GM18505 (cell line): ENCODE measurements at regions not wholly inside any gene's neighbourhood (a gene's known extent, or its start where the extent isn't known, plus 50 kb on each side); places are given as distances from the start of the nearest gene placed in this dataset.

Source experiments
- ATAC-seq: cut with Tn5 transposase; IDR thresholded peaks from one replicate; pipeline ENCODE4 v1.9.1; 2021; ENCODE audit not compliant: unreplicated experiment
- POLR2A ChIP-seq: IDR thresholded peaks from 4 replicates; pipeline ENCODE4 v1.6.1; 2011; ENCODE audit warnings: borderline replicate concordance; ENCODE audit not compliant: insufficient read depth, insufficient read length; ENCODE audit errors: extremely low read depth

DNA sequence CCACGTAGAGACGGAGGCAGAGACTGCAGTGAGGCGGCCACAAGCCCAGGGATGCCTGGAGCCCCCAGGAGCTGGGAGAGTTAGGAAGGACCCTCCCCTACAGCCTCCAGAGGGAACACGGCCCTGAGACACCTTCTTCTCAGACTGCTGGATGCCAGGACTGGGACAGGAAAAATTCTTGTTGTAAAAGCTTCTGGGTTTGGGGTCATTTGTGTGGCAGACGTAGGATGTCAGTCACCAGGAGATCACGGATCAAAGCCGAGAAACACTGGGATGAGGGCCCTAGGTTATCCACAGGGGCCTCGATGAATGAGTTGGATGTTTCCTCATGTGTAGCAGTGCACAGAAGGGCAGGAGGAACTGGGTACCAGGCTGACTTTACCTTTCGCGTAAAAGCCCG is 163.7 kb downstream of the SHOX start:
- no peak for TF ChIP-seq POLR2A
- ATAC-seq = no peak

DNA sequence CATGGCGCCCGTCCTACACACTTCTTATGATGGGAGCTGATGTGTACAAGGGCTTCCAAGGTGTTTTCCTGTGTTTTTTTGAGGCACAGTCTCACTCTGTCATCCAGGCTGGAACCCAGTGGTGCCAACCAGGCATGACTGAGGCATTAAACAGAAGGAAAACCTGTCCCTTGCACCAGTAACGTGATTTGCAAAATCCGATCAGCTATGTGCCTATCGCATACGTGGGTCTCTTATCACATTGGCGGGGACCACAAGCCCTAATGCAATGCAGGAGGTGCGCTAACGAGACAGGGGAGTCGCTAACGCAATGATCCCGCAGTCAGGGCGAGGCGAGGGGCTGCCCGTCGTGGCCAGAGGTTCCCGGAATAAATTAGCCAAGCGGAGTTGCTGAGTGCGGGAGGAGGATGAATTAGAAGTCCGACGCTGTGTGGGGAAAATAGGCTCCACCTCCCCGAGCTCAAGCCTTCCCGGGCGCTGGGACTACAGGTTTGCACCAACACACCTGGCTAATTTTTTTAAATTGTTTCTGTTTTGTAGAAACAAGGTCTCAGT is 162.7 kb downstream of the SHOX start:
- ATAC-seq = no peak
- no peak for TF ChIP-seq POLR2A

DNA sequence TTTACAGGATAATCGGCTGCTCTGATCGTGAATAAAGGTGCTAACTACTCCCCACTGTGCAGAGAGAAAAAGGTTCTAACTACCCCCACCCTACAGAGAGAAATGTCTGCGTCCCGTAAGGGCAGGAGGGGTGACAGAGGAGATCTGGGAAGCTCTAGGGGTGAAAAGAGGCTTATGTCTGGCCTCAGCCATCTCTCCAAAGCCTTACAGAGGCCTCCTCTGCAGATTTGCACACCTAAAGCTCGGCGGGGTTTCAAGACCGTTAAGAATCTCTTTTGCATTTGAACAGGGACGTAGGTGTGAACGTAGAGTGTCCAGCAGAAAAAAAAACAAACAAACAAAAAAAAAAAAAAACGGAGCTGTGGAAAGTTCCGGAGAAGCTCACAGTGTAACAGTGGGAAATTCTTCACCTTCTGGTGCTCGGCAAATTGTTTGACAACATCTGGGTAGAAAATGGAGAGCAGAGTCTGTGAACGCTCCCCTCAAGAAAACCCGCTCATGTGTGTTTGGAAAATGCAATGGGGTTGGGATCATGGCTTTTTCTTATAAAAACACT is 161.0 kb downstream of the SHOX start:
- no peak for ATAC-seq
- TF ChIP-seq POLR2A = no peak

DNA sequence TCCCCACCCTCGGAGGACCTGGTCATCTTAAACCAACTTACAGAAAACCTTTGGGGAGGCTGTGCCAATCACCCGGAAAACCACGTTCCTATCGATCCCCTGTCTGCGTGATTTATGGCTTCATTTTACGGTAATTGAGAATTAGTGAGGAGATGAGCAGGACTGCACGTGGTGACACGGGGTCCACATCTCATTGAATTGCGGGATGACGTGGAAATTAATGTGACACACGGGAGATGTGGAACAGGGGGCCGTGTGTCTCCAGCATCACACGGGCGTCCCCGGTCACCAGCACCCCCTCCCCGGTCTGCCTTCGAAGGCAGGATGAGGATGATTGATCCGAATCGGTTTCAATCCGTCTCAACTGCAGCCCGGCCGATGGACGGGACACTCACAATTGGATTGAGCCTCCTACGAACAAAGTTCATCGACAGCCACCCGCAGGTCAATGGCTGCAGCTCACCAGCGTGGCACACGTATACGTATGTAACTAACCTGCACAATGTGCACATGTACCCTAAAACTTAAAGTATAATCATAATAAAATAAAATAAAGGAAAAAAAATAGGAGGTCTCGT is 160.3 kb downstream of the SHOX start:
- TF ChIP-seq POLR2A = no peak
- no peak for ATAC-seq

DNA sequence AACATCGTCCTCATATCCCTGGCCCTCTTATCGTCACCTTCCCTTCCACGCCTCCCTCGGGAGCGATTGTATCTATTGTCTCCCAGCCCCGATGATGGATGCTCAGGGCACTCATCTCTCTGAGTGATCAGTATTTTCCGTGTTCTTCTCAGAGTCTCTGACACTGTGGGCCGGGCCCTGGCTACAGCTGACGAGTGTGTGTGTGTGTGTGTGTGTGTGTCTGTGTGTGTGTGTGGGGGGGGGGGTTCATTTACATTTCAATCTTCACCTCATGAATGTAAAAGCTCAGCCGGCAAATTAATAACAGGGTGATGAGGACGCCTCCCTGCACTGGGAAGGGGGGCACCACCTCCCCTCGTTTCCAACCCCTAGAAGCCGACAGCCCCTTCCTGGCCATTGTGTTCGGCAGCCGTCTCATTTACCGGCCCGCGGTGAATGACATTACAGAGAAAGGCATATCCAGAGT is 159.5 kb downstream of the SHOX start:
- TF ChIP-seq POLR2A = no peak
- ATAC-seq = no peak

DNA sequence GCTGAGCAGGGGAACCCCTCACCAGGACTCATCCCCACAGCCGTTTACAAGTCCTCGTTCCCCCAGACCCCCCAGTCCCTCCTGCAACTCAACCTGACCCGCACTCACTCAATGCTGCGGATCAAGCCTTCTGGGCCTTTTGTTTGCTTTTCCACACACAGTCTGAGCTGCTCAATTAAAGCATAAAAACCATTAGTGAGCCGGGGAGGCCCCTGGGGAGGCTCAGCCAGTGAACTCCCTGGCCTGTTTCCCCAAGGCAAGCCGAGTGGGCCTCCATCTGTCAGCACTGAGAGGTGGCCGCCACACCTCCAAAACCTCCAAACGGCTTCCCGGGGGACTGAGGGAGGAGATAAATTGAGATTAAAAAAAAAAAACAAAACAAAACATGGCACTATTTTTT is 158.5 kb downstream of the SHOX start:
- no peak for ATAC-seq
- no peak for TF ChIP-seq POLR2A

DNA sequence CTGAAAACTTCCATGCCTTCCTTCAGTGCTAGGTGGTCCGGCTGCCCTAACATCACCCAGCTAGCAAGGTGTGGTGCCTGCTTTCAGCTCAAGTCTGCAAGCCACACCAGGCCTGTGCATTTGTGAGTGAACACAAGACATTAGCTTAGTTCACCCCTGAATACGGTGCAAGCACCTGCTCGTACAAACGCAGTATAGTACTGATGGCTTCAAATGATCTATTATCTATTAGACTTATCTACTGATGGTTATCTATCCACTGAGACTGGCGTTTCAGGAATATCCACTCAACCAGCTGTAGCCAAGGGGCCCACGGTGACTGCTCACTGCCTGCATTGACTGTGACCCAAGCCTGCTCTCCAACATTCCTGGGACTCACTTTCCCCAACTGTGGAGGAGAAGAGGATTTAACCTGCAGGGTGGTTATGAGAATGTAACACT is 155.9 kb downstream of the SHOX start:
- no peak for ATAC-seq

DNA sequence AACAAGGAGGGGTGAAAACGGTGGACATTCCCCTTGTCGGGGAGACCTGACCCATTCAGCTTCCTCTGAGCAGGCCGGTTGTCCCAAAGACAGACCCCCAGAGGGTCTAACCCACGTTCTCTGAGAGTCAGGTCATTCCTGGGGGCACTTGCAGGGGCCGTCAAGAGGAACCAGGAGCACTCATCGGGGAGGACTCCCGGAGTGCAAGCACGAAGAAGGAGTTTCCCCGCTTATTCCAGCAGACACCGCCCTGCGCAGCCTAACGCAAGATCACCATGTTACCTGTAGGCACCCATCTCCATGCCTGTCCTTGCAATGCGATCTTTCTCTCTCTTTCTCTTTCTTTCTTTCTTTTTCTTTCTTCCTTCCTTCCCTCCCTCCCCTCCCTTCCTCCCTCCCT is 154.2 kb downstream of the SHOX start:
- TF ChIP-seq POLR2A = no peak
- ATAC-seq = no peak

More for the DNA sequence above, 155.9 kb downstream of the SHOX start:
- no peak for TF ChIP-seq POLR2A

DNA sequence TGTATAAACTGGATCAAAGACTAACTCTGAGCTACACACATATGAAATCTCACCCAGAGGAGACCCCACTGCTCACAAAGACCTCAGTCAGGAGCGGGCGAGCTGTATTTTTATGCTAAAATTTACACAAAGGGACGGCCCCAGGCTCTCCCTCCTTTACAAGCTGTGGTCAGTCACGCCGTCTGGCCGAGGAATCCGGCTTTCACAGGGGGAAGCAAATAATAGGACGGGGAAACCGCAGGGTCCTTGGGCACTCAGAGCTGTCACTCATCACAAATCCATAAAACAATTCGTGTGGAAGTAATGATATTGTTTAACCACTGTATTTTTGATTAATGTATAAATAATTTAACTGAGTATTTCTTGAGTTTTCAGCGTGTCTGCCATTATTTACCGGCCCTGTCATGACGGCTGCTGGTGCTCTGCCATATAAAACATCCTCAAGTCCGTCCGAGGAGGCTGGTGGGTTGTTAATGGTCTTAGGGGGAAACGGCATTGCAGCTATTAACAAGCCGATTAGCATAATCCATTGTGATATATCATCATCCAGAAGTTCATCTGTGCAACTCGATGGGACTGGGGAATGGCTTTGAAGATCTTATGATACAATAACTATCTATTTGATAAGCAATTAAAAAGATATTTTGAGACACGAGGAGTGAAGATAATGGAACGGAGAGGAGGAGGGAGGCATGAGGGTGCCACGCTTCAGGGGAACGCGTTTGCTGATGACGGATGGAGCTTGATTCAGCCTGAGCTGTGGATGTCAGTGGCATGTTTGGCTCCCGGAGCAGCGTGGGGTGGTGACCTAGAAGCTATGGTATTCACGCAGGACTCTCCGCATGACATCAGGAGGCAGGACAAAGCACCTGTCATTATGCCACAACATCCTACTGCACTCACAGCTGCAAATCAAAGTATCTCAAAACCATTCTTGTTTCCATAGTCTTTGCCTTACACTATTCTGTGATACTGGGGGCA is 150.9 kb downstream of the SHOX start:
- ATAC-seq = no peak
- TF ChIP-seq POLR2A = no peak

DNA sequence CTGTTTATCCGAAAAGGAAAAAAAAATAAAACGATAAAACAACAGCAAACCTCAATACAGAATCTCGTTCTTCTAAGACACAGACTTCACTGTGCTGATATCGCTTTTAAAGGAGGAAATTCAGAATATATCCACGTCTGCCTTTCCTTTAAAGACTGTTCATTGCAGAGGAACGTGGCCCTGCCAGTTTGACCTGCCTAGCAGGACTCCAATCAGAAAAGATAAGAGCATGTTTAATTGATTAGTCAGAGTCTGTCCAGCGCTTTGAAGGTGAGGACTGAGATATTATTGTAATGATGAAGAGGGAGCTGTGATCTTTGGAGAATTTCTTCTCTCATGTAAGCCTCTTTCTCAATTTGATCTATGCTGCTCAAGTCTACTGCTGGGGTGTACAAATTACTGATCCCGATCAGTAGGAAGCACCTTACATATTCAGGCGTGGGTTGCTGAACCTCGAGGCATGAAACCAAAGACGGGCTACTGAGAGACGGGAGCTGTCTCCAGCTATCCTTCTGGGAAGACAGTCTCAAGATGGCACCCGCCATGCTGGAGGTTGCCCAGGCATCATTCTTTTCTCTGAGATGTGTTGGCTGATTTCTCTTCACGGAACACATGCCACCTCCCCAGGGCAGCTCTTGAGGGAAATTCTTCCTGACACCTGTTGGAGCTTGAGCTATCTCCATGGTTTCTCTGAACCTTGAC is 146.1 kb downstream of the SHOX start:
- ATAC-seq = no peak

DNA sequence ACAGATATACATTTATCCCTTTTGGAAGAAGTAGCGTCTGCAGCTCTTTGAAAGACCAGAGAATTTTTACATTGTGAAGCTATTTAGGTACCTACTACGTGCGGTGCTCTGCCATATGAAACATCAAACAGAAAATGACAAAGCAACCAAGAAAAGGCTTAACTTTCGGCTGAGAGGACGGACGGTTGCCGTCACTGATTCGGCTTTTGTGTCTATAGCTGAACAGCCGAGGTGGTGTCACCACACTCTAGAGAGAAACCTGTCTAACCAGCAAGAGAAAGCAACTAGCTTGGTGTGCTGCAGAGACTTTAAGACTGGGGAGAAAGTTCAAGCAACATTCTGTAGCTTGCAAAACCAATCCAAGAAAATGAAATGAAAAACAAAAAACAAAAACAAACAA is 145.5 kb downstream of the SHOX start:
- ATAC-seq = no peak
- TF ChIP-seq POLR2A = no peak

More for the DNA sequence above, 146.1 kb downstream of the SHOX start:
- no peak for TF ChIP-seq POLR2A

DNA sequence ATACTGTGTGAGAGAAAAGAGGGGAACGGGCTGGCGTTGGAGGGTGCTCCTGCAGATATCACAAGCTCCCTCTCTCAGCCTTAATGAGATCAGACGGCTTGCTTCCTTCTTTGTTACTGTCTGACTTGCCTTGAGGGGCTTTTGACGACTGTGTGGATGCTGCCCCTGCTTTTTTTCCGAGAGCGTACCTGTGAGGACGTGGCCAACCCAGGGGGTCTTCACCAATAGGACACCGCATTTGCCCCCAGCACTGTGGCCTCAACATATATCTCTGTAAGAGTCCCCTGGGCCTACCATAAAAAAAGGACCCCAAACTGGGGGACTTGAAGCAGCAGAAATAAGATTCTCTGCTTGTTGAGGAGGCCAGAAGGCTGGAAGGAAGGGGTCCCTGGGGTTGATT is 143.9 kb downstream of the SHOX start:
- TF ChIP-seq POLR2A = no peak
- ATAC-seq = no peak
